NCI-H1092 (cell line): ENCODE measurements at regions not wholly inside any gene's neighbourhood (a gene's known extent, or its start where the extent isn't known, plus 50 kb on each side); places are given as distances from the start of the nearest gene placed in this dataset.
"Not testable (repeated sequence)": the region's sequence is repeated elsewhere in the genome, so short reads cannot be mapped to it uniquely, and the experiment has no call there.

Experiments
- DNase-seq: peaks from one replicate; lab custom pipeline; 2025; lab: John Stamatoyannopoulos, UW

GRCh38 chr10:7027237-7027912 lies 383.5 kb downstream of the SFMBT2 start:
- DNase-seq: no peak

GRCh38 chr10:7026818-7027217 lies 384.0 kb downstream of the SFMBT2 start:
- DNase-seq: no peak

DNA sequence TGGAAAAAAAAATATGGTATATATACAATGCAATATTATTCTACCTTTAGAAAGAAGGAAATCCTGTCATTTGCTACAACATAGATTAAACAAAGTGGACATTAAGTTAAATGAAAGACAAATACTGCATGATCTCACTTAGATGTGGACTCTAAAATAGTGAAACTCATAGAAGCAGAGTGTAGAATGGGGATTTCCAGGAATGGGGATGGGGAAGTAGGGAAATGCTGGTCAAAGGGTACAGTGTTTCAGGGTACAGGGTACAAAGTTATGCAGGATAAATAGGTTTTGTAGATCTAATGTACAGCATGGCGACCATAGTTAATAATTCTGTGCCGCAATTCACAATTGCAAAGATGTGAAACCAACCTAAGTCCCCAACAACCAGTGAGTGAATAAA lies 385.5 kb downstream of the SFMBT2 start:
- DNase-seq: no peak

- no peak for DNase-seq
Measured at GRCh38 chr10:7015457-7015856, 395.4 kb downstream of the SFMBT2 start.

DNA sequence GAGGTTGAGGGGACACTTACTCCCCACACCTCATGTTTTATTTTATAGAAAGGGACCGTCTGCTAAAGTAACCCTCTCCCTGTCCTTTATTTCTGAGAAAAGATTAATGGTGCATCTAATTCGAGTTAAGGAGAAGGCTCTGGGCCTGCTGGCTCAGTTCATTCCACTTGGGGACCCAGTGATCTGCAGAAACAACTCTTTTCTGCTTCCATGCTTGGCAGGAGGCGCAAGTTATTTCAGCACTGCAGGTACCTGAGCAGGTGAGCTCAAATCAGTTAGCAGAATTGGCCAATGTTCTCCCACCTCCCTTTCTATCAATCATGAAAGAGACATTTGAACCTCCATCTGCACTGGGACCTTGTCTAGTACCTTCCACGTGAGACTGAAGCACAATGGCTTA lies 396.1 kb downstream of the SFMBT2 start:
- DNase-seq: no peak

DNA sequence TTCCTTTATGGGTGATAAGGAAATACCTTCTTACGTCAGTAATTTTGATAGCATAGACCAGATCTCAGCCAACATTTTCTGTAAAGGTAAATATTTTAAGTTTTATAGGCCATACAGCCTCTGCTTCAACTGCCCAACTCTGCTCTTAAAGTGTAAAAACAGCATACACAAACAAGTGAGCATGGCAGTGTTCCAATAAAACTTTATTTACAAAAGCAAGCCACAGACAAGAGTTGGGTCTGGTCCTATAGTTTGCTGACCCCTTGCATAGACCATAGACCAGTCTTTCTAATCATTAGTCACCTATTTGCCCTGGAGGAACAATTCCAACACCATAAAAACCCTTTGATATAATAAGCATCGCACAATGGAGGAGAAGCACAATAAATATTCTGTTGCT lies 398.8 kb downstream of the SFMBT2 start:
- DNase-seq: no peak

GRCh38 chr10:7008645-7009044 lies 402.2 kb downstream of the SFMBT2 start:
- no peak for DNase-seq

GRCh38 chr10:7007600-7008190 lies 403.1 kb downstream of the SFMBT2 start:
- no peak for DNase-seq

DNA sequence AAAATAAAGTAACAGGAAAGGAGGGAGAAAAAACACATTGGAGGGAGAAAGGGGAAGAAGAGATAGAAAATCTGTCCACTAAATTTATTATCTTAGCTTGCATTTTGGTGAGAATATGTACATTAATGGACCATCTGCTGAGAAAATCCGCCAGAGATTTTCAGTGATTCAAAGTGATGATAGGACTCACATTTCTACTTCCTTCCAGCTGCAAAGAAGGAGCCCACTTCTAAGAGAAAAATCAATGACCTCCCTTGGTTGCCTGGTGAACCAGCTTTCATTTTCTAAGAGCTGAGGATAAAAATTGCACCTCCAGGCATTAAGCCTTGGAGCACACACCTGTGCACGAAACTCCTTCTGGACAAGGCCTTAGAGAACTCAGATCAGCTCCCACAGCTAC lies 404.3 kb downstream of the SFMBT2 start:
- DNase-seq: no peak

- DNase-seq: no peak
Measured at GRCh38 chr10:7003831-7004395, 406.9 kb downstream of the SFMBT2 start.

- DNase-seq: no peak
Measured at GRCh38 chr10:7000061-7000460, 410.8 kb downstream of the SFMBT2 start.

DNA sequence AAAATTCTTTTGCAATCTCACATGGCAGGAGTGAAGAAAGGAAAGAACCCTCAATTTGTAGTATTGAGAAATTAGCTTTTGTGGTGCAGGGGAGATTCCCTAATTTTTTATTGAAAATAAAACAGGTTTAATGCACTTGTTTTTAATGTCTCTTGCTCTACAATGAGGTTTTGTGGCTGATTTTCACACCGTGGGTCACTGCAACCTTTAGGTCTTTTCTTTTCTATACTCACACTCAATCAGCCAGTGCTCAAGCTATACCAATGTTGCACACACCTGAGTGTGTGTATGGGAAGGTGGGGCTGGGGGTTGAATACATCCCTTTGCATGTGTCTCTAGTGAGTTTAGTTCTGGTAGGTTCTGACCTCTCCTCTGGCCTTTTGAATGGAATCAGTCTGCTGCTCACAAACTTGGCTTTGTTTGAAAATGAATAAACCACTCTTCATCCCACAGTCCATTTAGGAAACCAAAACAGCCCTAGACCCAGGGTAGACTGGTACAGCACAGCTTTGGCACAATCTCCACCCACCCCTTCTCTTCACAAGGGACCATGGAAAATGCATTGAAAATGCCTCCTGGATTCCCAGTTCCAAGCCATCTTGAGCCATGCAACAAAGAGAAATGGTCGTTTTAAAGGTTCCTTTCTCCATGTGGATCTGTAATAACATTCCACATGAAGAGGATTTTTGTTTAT lies 411.5 kb downstream of the SFMBT2 start:
- no peak for DNase-seq

DNA sequence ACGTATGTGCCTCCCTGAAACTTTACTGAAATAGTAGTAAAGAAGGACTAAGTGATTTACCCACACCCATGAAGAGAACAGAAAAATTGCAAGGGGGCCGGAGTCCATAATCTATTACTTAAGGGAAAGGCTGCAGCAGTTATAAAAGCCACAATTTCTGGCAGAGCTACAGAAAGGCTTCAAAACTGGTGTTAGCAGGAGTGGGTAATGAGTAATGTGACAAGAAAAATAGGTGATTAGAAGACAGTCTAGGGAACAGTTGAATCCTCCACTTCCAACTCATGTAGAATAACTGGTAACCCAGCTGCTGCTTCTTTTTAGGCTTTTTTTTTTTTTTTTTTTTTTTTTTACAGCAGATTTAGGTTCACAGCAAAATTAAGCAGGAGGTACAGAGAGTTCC lies 413.3 kb downstream of the SFMBT2 start:
- DNase-seq: no peak

GRCh38 chr10:6996431-6996830 lies 414.4 kb downstream of the SFMBT2 start:
- no peak for DNase-seq

GRCh38 chr10:6995831-6996230 lies 415.0 kb downstream of the SFMBT2 start:
- no peak for DNase-seq

DNA sequence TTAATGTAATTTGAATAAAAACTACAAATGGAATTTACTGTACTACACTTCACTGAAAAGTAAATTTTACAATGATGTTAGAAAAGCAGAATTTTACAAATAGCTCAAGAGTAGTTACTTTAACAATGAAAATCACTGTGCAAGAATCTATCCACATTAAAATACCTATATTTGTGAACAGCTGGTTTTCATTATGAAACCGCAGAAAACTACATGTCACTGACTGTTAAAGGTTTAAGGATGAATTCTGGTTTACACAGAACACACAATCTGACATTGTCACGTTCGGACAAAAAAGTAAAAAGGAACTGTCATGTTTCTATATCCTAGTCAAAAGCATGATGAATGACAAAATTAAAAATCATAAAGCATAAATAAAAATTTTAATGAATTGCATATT lies 415.3 kb upstream of the PRKCQ start:
- no peak for DNase-seq

DNA sequence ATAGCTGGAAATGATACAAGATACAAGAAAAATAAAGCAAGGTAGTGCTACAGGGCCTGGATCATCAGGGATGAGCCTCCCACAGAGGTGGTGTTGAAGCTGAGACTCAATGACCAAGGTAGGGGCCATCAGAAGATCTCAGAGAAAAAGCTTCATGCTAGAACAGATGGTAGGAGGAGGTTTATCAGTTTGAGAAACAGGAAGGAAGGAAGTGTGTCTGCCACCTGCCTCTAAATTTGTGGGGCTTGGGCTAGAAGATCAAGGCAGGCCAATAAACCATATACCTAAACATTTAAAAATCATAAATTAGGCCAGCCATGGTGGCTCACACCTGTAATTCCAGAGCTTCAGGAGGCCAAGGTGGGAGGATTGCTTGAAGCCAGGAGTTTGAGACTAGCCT lies 410.8 kb upstream of the PRKCQ start:
- no peak for DNase-seq

- no peak for DNase-seq
Measured at GRCh38 chr10:6988654-6989053, 408.6 kb upstream of the PRKCQ start.

- no peak for DNase-seq
Measured at GRCh38 chr10:6987536-6987945, 407.5 kb upstream of the PRKCQ start.

DNA sequence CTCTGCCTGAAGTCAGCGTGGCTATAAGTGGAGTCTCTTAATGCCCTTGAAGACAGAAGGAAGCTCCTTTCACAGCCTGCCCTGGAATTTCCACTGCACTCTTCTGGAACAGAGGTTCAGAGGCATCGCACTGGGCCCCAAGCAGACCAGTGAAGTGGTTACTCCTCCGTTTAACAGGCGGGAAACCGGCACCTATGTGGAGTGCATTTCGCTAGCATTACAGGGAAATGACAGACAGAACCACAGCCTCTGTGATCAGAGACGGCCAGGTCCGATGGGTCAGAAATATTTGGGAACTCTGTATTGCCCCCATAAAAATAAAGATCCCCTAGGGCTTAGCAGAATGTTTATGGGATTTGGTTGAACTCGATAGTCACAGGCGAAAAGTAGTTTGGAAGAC lies 406.9 kb upstream of the PRKCQ start:
- DNase-seq: no peak

DNA sequence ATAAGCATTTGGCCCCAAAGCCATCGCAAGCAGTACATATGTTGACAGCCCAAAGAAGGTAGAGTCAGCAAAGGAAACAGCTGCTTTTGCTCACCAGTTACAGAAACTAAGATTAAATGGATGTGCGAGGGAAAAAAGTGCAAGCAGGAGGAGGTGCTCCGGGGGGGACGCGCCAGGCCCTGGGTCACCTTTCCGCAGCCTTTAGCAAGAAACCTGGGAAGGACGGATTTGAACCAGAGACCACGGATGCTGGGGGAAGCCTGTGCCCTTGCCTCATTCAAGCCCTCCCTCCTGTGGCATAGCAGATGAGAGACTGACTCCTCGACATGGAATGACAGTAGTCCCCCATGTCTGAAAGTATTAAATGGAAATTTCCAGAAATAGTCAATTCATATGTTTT lies 405.6 kb upstream of the PRKCQ start:
- DNase-seq: no peak

DNA sequence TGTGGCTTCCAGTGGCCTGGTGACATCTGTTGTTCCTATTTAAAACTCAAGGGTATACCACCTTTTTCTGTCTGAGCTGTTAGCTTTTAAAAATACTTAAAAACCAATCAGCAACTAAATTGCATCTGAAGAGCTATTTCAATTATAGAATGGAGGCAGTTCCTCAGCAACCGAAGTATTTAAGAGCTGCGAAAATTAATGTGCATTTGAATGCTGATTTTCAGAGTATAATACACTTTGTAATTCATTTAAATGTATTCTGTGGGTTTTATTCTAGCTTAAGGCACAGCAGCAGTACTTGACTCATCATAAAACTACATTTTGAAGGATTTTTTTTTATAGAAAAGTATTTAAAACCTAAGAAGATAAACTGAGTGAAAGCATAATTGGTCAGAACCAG lies 404.9 kb upstream of the PRKCQ start:
- no peak for DNase-seq

- not testable (repeated sequence) for DNase-seq
Measured at GRCh38 chr10:6984016-6984415, 403.9 kb upstream of the PRKCQ start.
